Adrenal gland (tissue), 9 donors: ENCODE measurements at regions not wholly inside any gene's neighbourhood (a gene's known extent, or its start where the extent isn't known, plus 50 kb on each side); places are given as distances from the start of the nearest gene placed in this dataset.

ENCODE experiments used
- DNase-seq, 7 donors: peaks; one replicate each; pipeline ENCODE4 v3.0.0-alpha.2; 2019 to 2020
- H3K27ac ChIP-seq, 5 donors: fragments of 200-600 bp; sonication (generic) in 4 of 5; 1 replicate in 3 of 5; 2 replicates in 2 of 5; pipeline versions ENCODE4 v1.5.1 to v1.8.0; 2016 to 2020; ENCODE audit warnings: mild to moderate bottlenecking in 1 of 5
- H3K27me3 ChIP-seq: fragments of 200-600 bp; 2 replicates; pipeline ENCODE4 v1.8.0; 2021
- H3K36me3 ChIP-seq, 2 donors: fragments of 200-600 bp; replicated peaks in 1 of 2; 1 replicate in 1 of 2; 2 replicates in 1 of 2; pipeline versions ENCODE4 v1.5.1 to v1.8.0; 2018 to 2022
- H3K4me1 ChIP-seq, 2 donors: fragments of 200-600 bp; replicated peaks in 1 of 2; 1 replicate in 1 of 2; 2 replicates in 1 of 2; pipeline versions ENCODE4 v1.5.1 to v1.8.0; 2018 to 2021
- H3K4me3 ChIP-seq, 4 donors: fragments of 200-600 bp; sonication (generic) in 3 of 4; one replicate each; pipeline ENCODE4 v1.5.1; 2016 to 2018
- H3K9me3 ChIP-seq, 3 donors: fragments of 200-600 bp; sonication (generic) in 1 of 3; replicated peaks in 1 of 3; 1 replicate in 2 of 3; 2 replicates in 1 of 3; pipeline versions ENCODE4 v1.5.1 to v1.8.0; 2016 to 2021
- POLR2A ChIP-seq, 2 donors: fragments of 450-650 bp; IDR thresholded peaks; one replicate each; pipeline ENCODE4 v1.6.1; 2017; ENCODE audit warnings: antibody characterized with exemption in 2 of 2, mild to moderate bottlenecking in 2 of 2, moderate library complexity in 1 of 2
- WGBS, 4 donors: extraction: QIAGEN DNeasy Blood & Tissue Kit in 2 of 4; methylation state at CpG; one replicate each; pipeline versions ENCODE4 v1.1.5 to v1.1.7; 2013 to 2017; 5-methylcytosine and 5-hydroxymethylcytosine counted together
- intact Hi-C, 2 donors: fragments of 100-400 bp; cut with DNase I; formaldehyde crosslinking; loops; one replicate each; pipeline versions ENCODE4 v1.14.1 to v1.15.0; 2022 to 2023
- TF ChIP-seq, protein P1 (sequence below), 6 experiments: fragments of 450-650 bp in 4 of 6; fragments of 200-600 bp in 2 of 6; sonication (generic) in 1 of 6; IDR thresholded peaks; 1 replicate in 5 of 6; 2 replicates in 1 of 6; pipeline versions ENCODE4 v1.5.1 to v1.8.0; 2016 to 2021; ENCODE audit warnings: antibody characterized with exemption in 6 of 6, mild to moderate bottlenecking in 2 of 6, moderate library complexity in 1 of 6
- donor health status: healthy with polysubstance abuse.
- donor health status: Bipolar disorder and iron deficiency.
- donor health status: DM: yes; HTN: yes; CAD: no.
- donor health status: DM: no; HTN: no; CAD: no.
- donor health status: DM: no; HTN: no; CAD: no.

DNA sequence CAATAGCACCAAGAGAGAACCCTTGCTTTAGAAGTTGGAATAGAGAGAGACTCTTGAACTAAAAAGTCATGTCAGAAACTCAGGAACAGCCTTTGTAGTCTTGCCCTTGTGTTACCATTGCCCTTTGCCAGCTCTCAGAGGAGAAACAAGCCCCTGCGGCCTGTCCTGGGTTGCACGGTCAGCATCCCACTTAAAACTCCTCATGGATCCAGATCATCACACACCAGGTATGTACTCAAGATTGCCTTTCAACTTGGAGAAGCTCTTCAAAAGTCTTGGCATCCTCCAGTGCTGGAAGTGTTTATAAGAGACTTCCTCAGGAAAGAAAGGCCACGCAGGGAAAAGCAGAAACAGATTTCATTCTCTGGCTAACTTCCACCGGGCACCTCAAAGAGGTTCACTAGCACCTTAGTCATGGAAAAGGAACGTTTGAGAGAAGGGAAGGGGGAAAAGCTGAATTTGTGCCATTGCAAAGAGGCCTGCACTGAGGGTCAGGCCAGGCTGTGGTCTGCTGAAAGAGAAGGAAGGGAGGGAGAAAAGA is 594.2 kb downstream of the MED13L start:
- Histone ChIP-seq H3K27ac (no peak overlapping the region), H3K27me3 (no peaks in the 10 kb centered on the region), H3K4me3 (no peak overlapping the region), H3K36me3 (no peaks in the 10 kb centered on the region), H3K9me3 (no peaks in the 10 kb centered on the region), H3K4me1 (peaks cover 0 to 7% of the 10 kb centered on the region in 2 donors)
- intact Hi-C loops = no loop called here
- WGBS, 4 donors = 65 to 71% (median 69%) methylated on average over 4 to 5 of the region's 5 CpGs
- DNase-seq = no peak
- TF ChIP-seq, protein P1, sequence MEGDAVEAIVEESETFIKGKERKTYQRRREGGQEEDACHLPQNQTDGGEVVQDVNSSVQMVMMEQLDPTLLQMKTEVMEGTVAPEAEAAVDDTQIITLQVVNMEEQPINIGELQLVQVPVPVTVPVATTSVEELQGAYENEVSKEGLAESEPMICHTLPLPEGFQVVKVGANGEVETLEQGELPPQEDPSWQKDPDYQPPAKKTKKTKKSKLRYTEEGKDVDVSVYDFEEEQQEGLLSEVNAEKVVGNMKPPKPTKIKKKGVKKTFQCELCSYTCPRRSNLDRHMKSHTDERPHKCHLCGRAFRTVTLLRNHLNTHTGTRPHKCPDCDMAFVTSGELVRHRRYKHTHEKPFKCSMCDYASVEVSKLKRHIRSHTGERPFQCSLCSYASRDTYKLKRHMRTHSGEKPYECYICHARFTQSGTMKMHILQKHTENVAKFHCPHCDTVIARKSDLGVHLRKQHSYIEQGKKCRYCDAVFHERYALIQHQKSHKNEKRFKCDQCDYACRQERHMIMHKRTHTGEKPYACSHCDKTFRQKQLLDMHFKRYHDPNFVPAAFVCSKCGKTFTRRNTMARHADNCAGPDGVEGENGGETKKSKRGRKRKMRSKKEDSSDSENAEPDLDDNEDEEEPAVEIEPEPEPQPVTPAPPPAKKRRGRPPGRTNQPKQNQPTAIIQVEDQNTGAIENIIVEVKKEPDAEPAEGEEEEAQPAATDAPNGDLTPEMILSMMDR (IDR thresholded peaks at IDR 0.05) = no peak
- TF ChIP-seq POLR2A (IDR thresholded peaks at IDR 0.05) = no peak

- Histone ChIP-seq H3K4me1 (no peaks in the 10 kb centered on the region), H3K9me3 (no peaks in the 10 kb centered on the region), H3K27ac (no peak overlapping the region), H3K27me3 (no peaks in the 10 kb centered on the region), H3K36me3 (no peaks in the 10 kb centered on the region), H3K4me3 (no peak overlapping the region)
- no peak for TF ChIP-seq POLR2A (IDR thresholded peaks at IDR 0.05)
- TF ChIP-seq, protein P1 (IDR thresholded peaks at IDR 0.05) = no peak
- 75 to 97% (median 94%) methylated on average over 1 of the region's 1 CpG for WGBS, 4 donors
- intact Hi-C loops = no loop called here
- DNase-seq = no peak
Observed at GRCh38 chr12:115680967-115681366, 596.5 kb downstream of the MED13L start.

GRCh38 chr12:115672506-115673080 is 604.9 kb downstream of the MED13L start:
- Histone ChIP-seq H3K9me3 (no peaks in the 10 kb centered on the region), H3K27me3 (no peaks in the 10 kb centered on the region), H3K4me1 (peaks cover 0 to 5% of the 10 kb centered on the region in 2 donors), H3K36me3 (no peaks in the 10 kb centered on the region), H3K4me3 (no peak overlapping the region), H3K27ac (no peak overlapping the region)
- intact Hi-C loops = no loop called here
- whole genome bisulfite sequencing, 4 donors = 91 to 99% (median 96%) methylated on average over 8 to 11 of the region's 11 CpGs
- TF ChIP-seq, protein P1 (IDR thresholded peaks at IDR 0.05) = no peak
- no peak for TF ChIP-seq POLR2A (IDR thresholded peaks at IDR 0.05)
- no peak for DNase-seq

- Histone ChIP-seq H3K27me3 (no peaks in the 10 kb centered on the region), H3K36me3 (no peaks in the 10 kb centered on the region), H3K27ac (no peak overlapping the region), H3K4me3 (no peak overlapping the region), H3K4me1 (peaks cover 0 to 5% of the 10 kb centered on the region in 2 donors), H3K9me3 (no peaks in the 10 kb centered on the region)
- 82 to 97% (median 86%) methylated on average over 3 of the region's 3 CpGs for WGBS, 4 donors
- no peak for TF ChIP-seq POLR2A (IDR thresholded peaks at IDR 0.05)
- TF ChIP-seq, protein P1 (IDR thresholded peaks at IDR 0.05) = no peak
- DNase-seq = no peak
- intact Hi-C loops = no loop called here
Observed at GRCh38 chr12:115672086-115672485, 605.4 kb downstream of the MED13L start.
